ENCODE measurements at regions not wholly inside any gene's neighbourhood (a gene's known extent, or its start where the extent isn't known, plus 50 kb on each side); places are given as distances from the start of the nearest gene placed in this dataset.

DNA sequence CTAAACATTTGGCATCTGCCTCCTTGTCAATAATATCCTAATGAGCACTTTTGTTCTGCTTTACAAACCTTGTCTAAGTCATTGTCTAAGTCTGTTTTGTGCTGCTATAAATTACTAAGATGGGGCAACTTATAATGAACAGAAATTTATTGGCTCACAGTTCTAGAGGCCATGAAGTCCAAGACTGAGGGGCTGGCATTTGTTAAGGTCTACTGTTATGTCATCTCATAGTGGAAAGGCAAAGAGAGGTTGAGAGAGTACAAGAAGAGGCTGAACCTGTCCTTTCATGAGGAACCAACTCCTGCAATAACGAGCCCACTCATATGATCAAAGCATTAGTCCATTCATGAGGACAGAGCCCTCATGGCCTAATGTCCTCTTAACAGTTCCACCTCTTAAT is 72.7 kb upstream of the KLF12 start:
- Histone ChIP-seq H3K9ac (ENCODE audit: insufficient read depth in 1 of 2, low read depth in 2 of 2, low read length in 2 of 2) (no peak overlapping the region), H3K4me3 (no peak overlapping the region), H2AFZ (ENCODE audit: low read depth, low read length) (no peak overlapping the region), H3K4me1 (replicated peaks in 1 of 2; ENCODE audit: control insufficient read depth in 2 of 2, insufficient read depth in 2 of 2, low read length in 2 of 2) (no peaks in the 10 kb centered on the region), H3K79me2 (ENCODE audit: control insufficient read depth, insufficient read depth, low read length) (no peaks in the 10 kb centered on the region), H3K27ac (ENCODE audit: extremely low read depth, low read depth, low read length) (no peak overlapping the region), H3K36me3 (ENCODE audit: control insufficient read depth, insufficient read depth, low read length) (no peaks in the 10 kb centered on the region), H4K20me1 (replicated peaks; ENCODE audit: control insufficient read depth, insufficient read depth, low read length) (no peaks in the 10 kb centered on the region), H3K9me3 (replicated peaks; ENCODE audit: control insufficient read depth, insufficient read depth, low read depth, low read length) (no peaks in the 10 kb centered on the region), H3K4me2 (ENCODE audit: insufficient read depth, low read length) (no peak overlapping the region), H3K9me1 (ENCODE audit: control insufficient read depth, insufficient read depth, low read length) (no peaks in the 10 kb centered on the region), H3K27me3 (ENCODE audit: control insufficient read depth in 2 of 2, insufficient read depth in 2 of 2, low read length in 2 of 2) (no peaks in the 10 kb centered on the region)
- no peak for ATAC-seq
- TF ChIP-seq ZC3H11A (IDR thresholded peaks at IDR 0.05; ENCODE audit: low read depth, low read length): no peak
- TF ChIP-seq, protein P1, sequence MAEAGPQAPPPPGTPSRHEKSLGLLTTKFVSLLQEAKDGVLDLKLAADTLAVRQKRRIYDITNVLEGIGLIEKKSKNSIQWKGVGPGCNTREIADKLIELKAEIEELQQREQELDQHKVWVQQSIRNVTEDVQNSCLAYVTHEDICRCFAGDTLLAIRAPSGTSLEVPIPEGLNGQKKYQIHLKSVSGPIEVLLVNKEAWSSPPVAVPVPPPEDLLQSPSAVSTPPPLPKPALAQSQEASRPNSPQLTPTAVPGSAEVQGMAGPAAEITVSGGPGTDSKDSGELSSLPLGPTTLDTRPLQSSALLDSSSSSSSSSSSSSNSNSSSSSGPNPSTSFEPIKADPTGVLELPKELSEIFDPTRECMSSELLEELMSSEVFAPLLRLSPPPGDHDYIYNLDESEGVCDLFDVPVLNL (CRISPR knock-in tag; IDR thresholded peaks at IDR 0.05; ENCODE audit: low read depth): no peak
- ChIA-PET CTCF (ENCODE audit: low intra/inter-chr PET ratio) (no interaction called here), POLR2A (no interaction called here)
- no peak for DNase-seq (ENCODE audit: extremely low read depth in 1 of 4, low spot score in 3 of 4)
- in situ Hi-C loops (cut with MboI) (no loop called here), intact Hi-C loops (cut with micrococcal nuclease) (no loop called here)
- FAIRE-seq: no peak
- 0% methylated on average over 1 of the region's 1 CpG for whole genome bisulfite sequencing (ENCODE audit: insufficient coverage, low coverage, missing lambda C conversion rate)
- BruUV-seq (replicated peaks): no TSS peak

DNA sequence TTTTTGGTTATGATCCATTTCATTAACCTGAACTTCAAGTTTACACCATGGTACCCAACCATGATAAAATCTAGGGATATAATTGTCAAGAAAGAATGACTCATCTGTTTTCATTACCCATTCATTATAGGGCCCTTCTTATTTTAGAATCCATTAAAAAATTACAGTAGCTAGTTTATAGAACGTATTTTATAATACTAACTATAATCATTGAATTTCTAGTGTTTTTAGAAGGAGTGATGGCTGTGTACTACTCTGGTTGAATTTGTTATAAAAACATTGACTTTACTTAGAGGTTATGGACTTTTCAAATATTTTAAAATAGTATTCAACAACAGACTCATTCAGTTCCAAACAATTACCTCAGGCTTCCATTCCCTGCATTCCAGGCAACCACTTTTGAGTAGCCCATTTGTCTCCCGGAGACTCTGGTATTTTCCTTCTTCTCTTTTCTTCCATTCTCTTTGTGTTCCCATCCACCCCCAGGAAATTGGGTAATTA is 71.9 kb upstream of the KLF12 start:
- no peak overlapping the region for H2AFZ ChIP-seq (ENCODE audit: low read depth, low read length)
- no peaks in the 10 kb centered on the region for H3K9me1 ChIP-seq (ENCODE audit: control insufficient read depth, insufficient read depth, low read length)
- no peak for ATAC-seq
- intact Hi-C loops (cut with micrococcal nuclease): no loop called here
- no peaks in the 10 kb centered on the region for H3K79me2 ChIP-seq (ENCODE audit: control insufficient read depth, insufficient read depth, low read length)
- H3K9ac ChIP-seq (ENCODE audit: insufficient read depth in 1 of 2, low read depth in 2 of 2, low read length in 2 of 2): no peak overlapping the region
- H3K36me3 ChIP-seq (ENCODE audit: control insufficient read depth, insufficient read depth, low read length): no peaks in the 10 kb centered on the region
- no peak overlapping the region for H3K4me3 ChIP-seq
- TF ChIP-seq MTA3 (IDR thresholded peaks at IDR 0.05; ENCODE audit: borderline replicate concordance): no peak
- no peaks in the 10 kb centered on the region for H3K4me1 ChIP-seq (replicated peaks in 1 of 2; ENCODE audit: control insufficient read depth in 2 of 2, insufficient read depth in 2 of 2, low read length in 2 of 2)
- H3K27ac ChIP-seq (ENCODE audit: extremely low read depth, low read depth, low read length): no peak overlapping the region
- ChIA-PET CTCF (ENCODE audit: low intra/inter-chr PET ratio) (no interaction called here), POLR2A (no interaction called here)
- DNase-seq (ENCODE audit: extremely low read depth in 1 of 4, low spot score in 3 of 4): no peak
- no peak overlapping the region for H3K4me2 ChIP-seq (ENCODE audit: insufficient read depth, low read length)
- H3K27me3 ChIP-seq (ENCODE audit: control insufficient read depth in 2 of 2, insufficient read depth in 2 of 2, low read length in 2 of 2): no peaks in the 10 kb centered on the region
- H4K20me1 ChIP-seq (replicated peaks; ENCODE audit: control insufficient read depth, insufficient read depth, low read length): no peaks in the 10 kb centered on the region
- no peaks in the 10 kb centered on the region for H3K9me3 ChIP-seq (replicated peaks; ENCODE audit: control insufficient read depth, insufficient read depth, low read depth, low read length)
- in situ Hi-C loops (cut with MboI): no loop called here
- FAIRE-seq: no peak
- BruUV-seq (replicated peaks): no TSS peak
- 0% methylated on average over 1 of the region's 2 CpGs for WGBS (ENCODE audit: insufficient coverage, low coverage, missing lambda C conversion rate)

All from K562 (cell line).